ENCODE measurements at regions not wholly inside any gene's neighbourhood (a gene's known extent, or its start where the extent isn't known, plus 50 kb on each side); places are given as distances from the start of the nearest gene placed in this dataset.

- ChIA-PET POLR2A (no interaction called here), CTCF (no interaction called here)
- no peaks in the 10 kb centered on the region for H3K4me1 ChIP-seq (ENCODE audit: control insufficient read depth in 2 of 2, insufficient read depth in 2 of 2, low read length in 2 of 2)
- H3K4me3 Mint-ChIP-seq = no peak overlapping the region
- H3K4me3 ChIP-seq (ENCODE audit: low read length) = no peak overlapping the region
- H3K36me3 Mint-ChIP-seq = no peaks in the 10 kb centered on the region
- H3K9me3 ChIP-seq (ENCODE audit: control insufficient read depth in 2 of 3, low read length in 3 of 3) = no peaks in the 10 kb centered on the region
- DNase-seq (no peak), ATAC-seq (no peak)
- no peaks in the 10 kb centered on the region for H3K27me3 ChIP-seq (ENCODE audit: control insufficient read depth in 2 of 2, insufficient read depth in 2 of 2, low read length in 2 of 2)
- H3K4me1 Mint-ChIP-seq = no peaks in the 10 kb centered on the region
- no peaks in the 10 kb centered on the region for H3K36me3 ChIP-seq (ENCODE audit: control insufficient read depth in 2 of 3, insufficient read depth in 3 of 3, low read length in 3 of 3)
- intact Hi-C loops (cut with micrococcal nuclease) = no loop called here
- H3K27ac ChIP-seq (ENCODE audit: low read depth, low read length) = no peak overlapping the region
- H3K27me3 Mint-ChIP-seq = peaks cover 0 to 10% (median 5%) of the 10 kb centered on the region in 5 donors
- no peak overlapping the region for H3K27ac Mint-ChIP-seq
- peaks cover 0 to 2% (median 0%) of the 10 kb centered on the region in 11 donors for H3K9me3 Mint-ChIP-seq
These were observed 200.4 kb upstream of the FAR2 start for GRCh38 chr12:28948685-28949084.

GRCh38 chr12:28949184-28949583, 199.9 kb upstream of the FAR2 start:
- Histone ChIP-seq H3K9me3 (ENCODE audit: control insufficient read depth in 2 of 3, low read length in 3 of 3) (no peaks in the 10 kb centered on the region), H3K4me3 (ENCODE audit: low read length) (no peak overlapping the region), H3K27me3 (ENCODE audit: control insufficient read depth in 2 of 2, insufficient read depth in 2 of 2, low read length in 2 of 2) (no peaks in the 10 kb centered on the region), H3K36me3 (ENCODE audit: control insufficient read depth in 2 of 3, insufficient read depth in 3 of 3, low read length in 3 of 3) (no peaks in the 10 kb centered on the region), H3K27ac (ENCODE audit: low read depth, low read length) (no peak overlapping the region), H3K4me1 (ENCODE audit: control insufficient read depth in 2 of 2, insufficient read depth in 2 of 2, low read length in 2 of 2) (no peaks in the 10 kb centered on the region)
- H3K4me3 Mint-ChIP-seq = no peak overlapping the region
- ChIA-PET CTCF (no interaction called here), POLR2A (no interaction called here)
- H3K9me3 Mint-ChIP-seq = peaks cover 0 to 3% (median 0%) of the 10 kb centered on the region in 11 donors
- H3K27me3 Mint-ChIP-seq = peaks cover 0 to 11% (median 5%) of the 10 kb centered on the region in 5 donors
- intact Hi-C loops (cut with micrococcal nuclease) = no loop called here
- DNase-seq (no peak), ATAC-seq (no peak)
- no peaks in the 10 kb centered on the region for H3K4me1 Mint-ChIP-seq
- no peak overlapping the region for H3K27ac Mint-ChIP-seq
- no peaks in the 10 kb centered on the region for H3K36me3 Mint-ChIP-seq

GRCh38 chr12:28950049-28950448, 199.0 kb upstream of the FAR2 start:
- H3K36me3 Mint-ChIP-seq = no peaks in the 10 kb centered on the region
- Histone ChIP-seq H3K4me1 (ENCODE audit: control insufficient read depth in 2 of 2, insufficient read depth in 2 of 2, low read length in 2 of 2) (no peaks in the 10 kb centered on the region), H3K27ac (ENCODE audit: low read depth, low read length) (no peak overlapping the region), H3K27me3 (ENCODE audit: control insufficient read depth in 2 of 2, insufficient read depth in 2 of 2, low read length in 2 of 2) (no peaks in the 10 kb centered on the region), H3K36me3 (ENCODE audit: control insufficient read depth in 2 of 3, insufficient read depth in 3 of 3, low read length in 3 of 3) (no peaks in the 10 kb centered on the region), H3K9me3 (ENCODE audit: control insufficient read depth in 2 of 3, low read length in 3 of 3) (no peaks in the 10 kb centered on the region), H3K4me3 (ENCODE audit: low read length) (no peak overlapping the region)
- H3K27me3 Mint-ChIP-seq = peaks cover 0 to 11% (median 5%) of the 10 kb centered on the region in 5 donors
- H3K27ac Mint-ChIP-seq = no peak overlapping the region
- H3K4me1 Mint-ChIP-seq = no peaks in the 10 kb centered on the region
- intact Hi-C loops (cut with micrococcal nuclease) = no loop called here
- DNase-seq = no peak
- ChIA-PET CTCF (no interaction called here), POLR2A (no interaction called here)
- peaks cover 0 to 3% (median 0%) of the 10 kb centered on the region in 11 donors for H3K9me3 Mint-ChIP-seq
- H3K4me3 Mint-ChIP-seq = no peak overlapping the region
- no peak for ATAC-seq

- H3K4me1 Mint-ChIP-seq = no peaks in the 10 kb centered on the region
- no peaks in the 10 kb centered on the region for H3K9me3 ChIP-seq (ENCODE audit: control insufficient read depth in 2 of 3, low read length in 3 of 3)
- DNase-seq (no peak), ATAC-seq (no peak)
- peaks cover 0 to 2% (median 0%) of the 10 kb centered on the region in 11 donors for H3K9me3 Mint-ChIP-seq
- H3K27me3 ChIP-seq (ENCODE audit: control insufficient read depth in 2 of 2, insufficient read depth in 2 of 2, low read length in 2 of 2) = no peaks in the 10 kb centered on the region
- no peak overlapping the region for H3K27ac ChIP-seq (ENCODE audit: low read depth, low read length)
- peaks cover 0 to 11% (median 5%) of the 10 kb centered on the region in 5 donors for H3K27me3 Mint-ChIP-seq
- no peaks in the 10 kb centered on the region for H3K36me3 Mint-ChIP-seq
- H3K4me3 Mint-ChIP-seq = peak overlapping the region in 1 of 10 donors; percentile 10
- no peak overlapping the region for H3K27ac Mint-ChIP-seq
- intact Hi-C loops (cut with micrococcal nuclease) = no loop called here
- no peak overlapping the region for H3K4me3 ChIP-seq (ENCODE audit: low read length)
- no peaks in the 10 kb centered on the region for H3K36me3 ChIP-seq (ENCODE audit: control insufficient read depth in 2 of 3, insufficient read depth in 3 of 3, low read length in 3 of 3)
- H3K4me1 ChIP-seq (ENCODE audit: control insufficient read depth in 2 of 2, insufficient read depth in 2 of 2, low read length in 2 of 2) = no peaks in the 10 kb centered on the region
- POLR2A ChIA-PET = no interaction called here
- CTCF ChIA-PET = no interaction called here
These were observed 197.1 kb upstream of the FAR2 start for GRCh38 chr12:28951935-28952334.

GRCh38 chr12:28954333-28954732, 194.7 kb upstream of the FAR2 start:
- POLR2A ChIA-PET = no interaction called here
- no peaks in the 10 kb centered on the region for H3K36me3 ChIP-seq (ENCODE audit: control insufficient read depth in 2 of 3, insufficient read depth in 3 of 3, low read length in 3 of 3)
- intact Hi-C loops (cut with micrococcal nuclease) = no loop called here
- peaks cover 0 to 5% (median 0%) of the 10 kb centered on the region in 11 donors for H3K9me3 Mint-ChIP-seq
- no peaks in the 10 kb centered on the region for H3K36me3 Mint-ChIP-seq
- no peak for DNase-seq
- no peak overlapping the region for H3K4me3 Mint-ChIP-seq
- no peak overlapping the region for H3K27ac Mint-ChIP-seq
- ATAC-seq = no peak
- no peak overlapping the region for H3K4me3 ChIP-seq (ENCODE audit: low read length)
- CTCF ChIA-PET = no interaction called here
- no peaks in the 10 kb centered on the region for H3K4me1 ChIP-seq (ENCODE audit: control insufficient read depth in 2 of 2, insufficient read depth in 2 of 2, low read length in 2 of 2)
- H3K27ac ChIP-seq (ENCODE audit: low read depth, low read length) = no peak overlapping the region
- no peaks in the 10 kb centered on the region for H3K9me3 ChIP-seq (ENCODE audit: control insufficient read depth in 2 of 3, low read length in 3 of 3)
- no peaks in the 10 kb centered on the region for H3K4me1 Mint-ChIP-seq
- peaks cover 0 to 14% (median 5%) of the 10 kb centered on the region in 5 donors for H3K27me3 Mint-ChIP-seq
- H3K27me3 ChIP-seq (ENCODE audit: control insufficient read depth in 2 of 2, insufficient read depth in 2 of 2, low read length in 2 of 2) = no peaks in the 10 kb centered on the region

GRCh38 chr12:28955491-28955890, 193.6 kb upstream of the FAR2 start:
- no peaks in the 10 kb centered on the region for H3K4me1 Mint-ChIP-seq
- no peak overlapping the region for H3K4me3 Mint-ChIP-seq
- ChIA-PET CTCF (no interaction called here), POLR2A (no interaction called here)
- peaks cover 0 to 9% (median 0%) of the 10 kb centered on the region in 11 donors for H3K9me3 Mint-ChIP-seq
- Histone ChIP-seq H3K9me3 (ENCODE audit: control insufficient read depth in 2 of 3, low read length in 3 of 3) (no peaks in the 10 kb centered on the region), H3K36me3 (ENCODE audit: control insufficient read depth in 2 of 3, insufficient read depth in 3 of 3, low read length in 3 of 3) (no peaks in the 10 kb centered on the region), H3K27ac (ENCODE audit: low read depth, low read length) (no peak overlapping the region), H3K4me3 (ENCODE audit: low read length) (no peak overlapping the region), H3K27me3 (ENCODE audit: control insufficient read depth in 2 of 2, insufficient read depth in 2 of 2, low read length in 2 of 2) (no peaks in the 10 kb centered on the region), H3K4me1 (ENCODE audit: control insufficient read depth in 2 of 2, insufficient read depth in 2 of 2, low read length in 2 of 2) (no peaks in the 10 kb centered on the region)
- H3K27me3 Mint-ChIP-seq = peaks cover 0 to 16% (median 5%) of the 10 kb centered on the region in 5 donors
- no peaks in the 10 kb centered on the region for H3K36me3 Mint-ChIP-seq
- DNase-seq = no peak
- no peak overlapping the region for H3K27ac Mint-ChIP-seq
- no peak for ATAC-seq
- intact Hi-C loops (cut with micrococcal nuclease) = no loop called here

- ATAC-seq = no peak
- Histone ChIP-seq H3K4me3 (ENCODE audit: low read length) (no peak overlapping the region), H3K27me3 (ENCODE audit: control insufficient read depth in 2 of 2, insufficient read depth in 2 of 2, low read length in 2 of 2) (no peaks in the 10 kb centered on the region), H3K36me3 (ENCODE audit: control insufficient read depth in 2 of 3, insufficient read depth in 3 of 3, low read length in 3 of 3) (no peaks in the 10 kb centered on the region), H3K9me3 (ENCODE audit: control insufficient read depth in 2 of 3, low read length in 3 of 3) (no peaks in the 10 kb centered on the region), H3K27ac (ENCODE audit: low read depth, low read length) (no peak overlapping the region), H3K4me1 (ENCODE audit: control insufficient read depth in 2 of 2, insufficient read depth in 2 of 2, low read length in 2 of 2) (no peaks in the 10 kb centered on the region)
- peaks cover 0 to 20% (median 5%) of the 10 kb centered on the region in 5 donors for H3K27me3 Mint-ChIP-seq
- H3K4me3 Mint-ChIP-seq = no peak overlapping the region
- ChIA-PET CTCF (no interaction called here), POLR2A (no interaction called here)
- H3K9me3 Mint-ChIP-seq = peaks cover 0 to 9% (median 0%) of the 10 kb centered on the region in 11 donors
- DNase-seq = no peak
- no peak overlapping the region for H3K27ac Mint-ChIP-seq
- no peaks in the 10 kb centered on the region for H3K4me1 Mint-ChIP-seq
- H3K36me3 Mint-ChIP-seq = no peaks in the 10 kb centered on the region
- intact Hi-C loops (cut with micrococcal nuclease) = no loop called here
These were observed 193.1 kb upstream of the FAR2 start for GRCh38 chr12:28955931-28956330.

Measured in naive thymus-derived CD4-positive, alpha-beta T cell (primary cell).